ENCODE measurements at regions not wholly inside any gene's neighbourhood (a gene's known extent, or its start where the extent isn't known, plus 50 kb on each side); places are given as distances from the start of the nearest gene placed in this dataset.

GRCh38 chrX:39212456-39212855 is 411.2 kb downstream of the MID1IP1 start:
- H3K4ac ChIP-seq (ENCODE audit: low read depth, low read length) = no peak overlapping the region
- no peaks in the 10 kb centered on the region for H4K20me1 ChIP-seq (ENCODE audit: insufficient read depth, low read length)
- no peak overlapping the region for H2BK15ac ChIP-seq (ENCODE audit: low read depth, low read length)
- no peaks in the 10 kb centered on the region for H3K36me3 ChIP-seq (ENCODE audit: control insufficient read depth, insufficient read depth, low read length)
- CTCF ChIA-PET = interaction anchor here (0.6 kb wide), 1 partner anchor 11 kb away, joined by 3 read pairs; no protein-coding TSS in a partner anchor
- no peak overlapping the region for H2BK5ac ChIP-seq (ENCODE audit: low read depth, low read length, poor library complexity, severe bottlenecking)
- no peak overlapping the region for H3K18ac ChIP-seq (ENCODE audit: low read depth, low read length)
- H3K27me3 ChIP-seq (ENCODE audit: control insufficient read depth, insufficient read depth, low read length) = peaks cover 9% of the 10 kb centered on the region
- H2AFZ ChIP-seq (replicated peaks; ENCODE audit: low read length, poor library complexity) = no peak overlapping the region
- dilution Hi-C loops (cut with HindIII; ENCODE audit: low sequenced_read_pairs, unreplicated experiment) = no loop called here
- BruUV-seq (replicated peaks) = no TSS peak
- no peak overlapping the region for H3K9ac ChIP-seq (ENCODE audit: low read depth, low read length)
- WGBS, 2 experiments (ENCODE audit: extremely low coverage in 2 of 2, insufficient read length in 1 of 2) = 20% methylated on average over 1 of the region's 2 CpGs; no CpG with 5 or more reads in 1 of the 2 experiments
- no peak overlapping the region for H4K5ac ChIP-seq (ENCODE audit: low read depth, low read length)
- H3K4me1 ChIP-seq (ENCODE audit: control insufficient read depth, insufficient read depth, low read length) = no peaks in the 10 kb centered on the region
- H2AK9ac ChIP-seq (replicated peaks; ENCODE audit: low read depth, low read length, poor library complexity) = no peak overlapping the region
- DNase-seq (no peak), ATAC-seq (ENCODE audit: low read depth) (no peak)
- no peaks in the 10 kb centered on the region for H3K79me1 ChIP-seq (ENCODE audit: low read depth in 1 of 2, low read length in 2 of 2)
- H2BK120ac ChIP-seq (ENCODE audit: low read depth, low read length) = no peak overlapping the region
- no peak overlapping the region for H4K91ac ChIP-seq (ENCODE audit: insufficient read depth, low read depth, low read length)
- POLR2A ChIA-PET (ENCODE audit: unreplicated experiment) = no interaction called here
- no peak overlapping the region for H3K14ac ChIP-seq (replicated peaks; ENCODE audit: low read depth, low read length)
- no peaks in the 10 kb centered on the region for H3K9me1 ChIP-seq (ENCODE audit: insufficient read depth, low read length)
- no peak overlapping the region for H3K4me3 ChIP-seq (ENCODE audit: insufficient read depth, low read depth, low read length)
- H3K27ac ChIP-seq (ENCODE audit: insufficient read depth, low read length) = no peak overlapping the region
- no peak overlapping the region for H3K56ac ChIP-seq (ENCODE audit: extremely low read depth, insufficient read depth, low read length)
- H2BK20ac ChIP-seq (ENCODE audit: low read depth, low read length) = no peak overlapping the region
- no peak overlapping the region for H4K8ac ChIP-seq (ENCODE audit: low read depth in 2 of 2, low read length in 2 of 2)
- TF ChIP-seq ELK1 (IDR thresholded peaks at IDR 0.05; ENCODE audit: borderline replicate concordance, low read depth, low read length) (no peak), POLR2A (IDR thresholded peaks at IDR 0.05; ENCODE audit: low read depth, low read length) (no peak), RAD21 (IDR thresholded peaks at IDR 0.05; ENCODE audit: low read length) (no peak), BHLHE40 (IDR thresholded peaks at IDR 0.05; ENCODE audit: low read depth, low read length) (no peak), CHD1 (IDR thresholded peaks at IDR 0.05; ENCODE audit: low read depth, low read length) (no peak), RCOR1 (IDR thresholded peaks at IDR 0.05; ENCODE audit: insufficient replicate concordance, low read length) (no peak), NFE2L2 (IDR thresholded peaks at IDR 0.05; ENCODE audit: low read depth, low read length) (no peak), CTCF (conservative IDR thresholded peaks at IDR 0.05; ENCODE audit: low read depth, low read length) (no peak), MAZ (IDR thresholded peaks at IDR 0.05; ENCODE audit: borderline replicate concordance, low read depth, low read length) (no peak), USF2 (IDR thresholded peaks at IDR 0.05; ENCODE audit: low read depth, low read length) (no peak), MAFK (IDR thresholded peaks at IDR 0.05; ENCODE audit: low read depth, low read length) (no peak)
- intact Hi-C loops (cut with micrococcal nuclease) = no loop called here
- H3K9me3 ChIP-seq (ENCODE audit: control insufficient read depth, insufficient read depth, low read length) = no peaks in the 10 kb centered on the region
- in situ Hi-C loops (cut with MboI; ENCODE audit: low sequenced_read_pairs) = no loop called here
- no peak overlapping the region for H2AK5ac ChIP-seq (ENCODE audit: low read depth, low read length)
- no peak overlapping the region for H3K23ac ChIP-seq (ENCODE audit: low read depth, low read length)
- no peak overlapping the region for H3K4me2 ChIP-seq (ENCODE audit: low read depth, low read length)

All from IMR-90 (cell line).